ENCODE measurements at regions not wholly inside any gene's neighbourhood (a gene's known extent, or its start where the extent isn't known, plus 50 kb on each side); places are given as distances from the start of the nearest gene placed in this dataset.

DNA sequence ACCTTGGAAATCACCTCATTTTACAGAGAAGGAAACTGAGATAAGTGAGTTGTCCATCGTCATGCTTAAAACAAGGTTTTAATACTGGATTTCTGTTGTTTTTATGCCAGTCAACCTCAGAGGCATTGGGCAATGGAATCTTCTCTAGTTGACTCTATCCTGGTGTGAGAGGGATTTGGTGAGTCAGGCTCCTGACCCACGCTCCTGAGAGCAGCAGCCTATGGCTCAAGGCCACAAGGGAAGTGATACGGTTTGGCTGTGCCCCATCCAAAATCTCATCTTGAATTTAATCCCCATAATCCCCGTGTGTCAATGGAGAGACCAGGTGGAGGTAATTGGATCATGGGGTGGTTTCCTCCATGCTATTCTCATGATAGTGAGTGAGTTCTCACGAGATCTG lies 90.1 kb downstream of the TLR5 start:
- TF ChIP-seq EZH2 (IDR thresholded peaks at IDR 0.05; ENCODE audit: low read depth) = no peak
- TF ChIP-seq, protein P1, sequence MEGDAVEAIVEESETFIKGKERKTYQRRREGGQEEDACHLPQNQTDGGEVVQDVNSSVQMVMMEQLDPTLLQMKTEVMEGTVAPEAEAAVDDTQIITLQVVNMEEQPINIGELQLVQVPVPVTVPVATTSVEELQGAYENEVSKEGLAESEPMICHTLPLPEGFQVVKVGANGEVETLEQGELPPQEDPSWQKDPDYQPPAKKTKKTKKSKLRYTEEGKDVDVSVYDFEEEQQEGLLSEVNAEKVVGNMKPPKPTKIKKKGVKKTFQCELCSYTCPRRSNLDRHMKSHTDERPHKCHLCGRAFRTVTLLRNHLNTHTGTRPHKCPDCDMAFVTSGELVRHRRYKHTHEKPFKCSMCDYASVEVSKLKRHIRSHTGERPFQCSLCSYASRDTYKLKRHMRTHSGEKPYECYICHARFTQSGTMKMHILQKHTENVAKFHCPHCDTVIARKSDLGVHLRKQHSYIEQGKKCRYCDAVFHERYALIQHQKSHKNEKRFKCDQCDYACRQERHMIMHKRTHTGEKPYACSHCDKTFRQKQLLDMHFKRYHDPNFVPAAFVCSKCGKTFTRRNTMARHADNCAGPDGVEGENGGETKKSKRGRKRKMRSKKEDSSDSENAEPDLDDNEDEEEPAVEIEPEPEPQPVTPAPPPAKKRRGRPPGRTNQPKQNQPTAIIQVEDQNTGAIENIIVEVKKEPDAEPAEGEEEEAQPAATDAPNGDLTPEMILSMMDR (conservative IDR thresholded peaks at IDR 0.05) = no peak

All from PC-9 (cell line).